ENCODE measurements at regions not wholly inside any gene's neighbourhood (a gene's known extent, or its start where the extent isn't known, plus 50 kb on each side); places are given as distances from the start of the nearest gene placed in this dataset.

DNA sequence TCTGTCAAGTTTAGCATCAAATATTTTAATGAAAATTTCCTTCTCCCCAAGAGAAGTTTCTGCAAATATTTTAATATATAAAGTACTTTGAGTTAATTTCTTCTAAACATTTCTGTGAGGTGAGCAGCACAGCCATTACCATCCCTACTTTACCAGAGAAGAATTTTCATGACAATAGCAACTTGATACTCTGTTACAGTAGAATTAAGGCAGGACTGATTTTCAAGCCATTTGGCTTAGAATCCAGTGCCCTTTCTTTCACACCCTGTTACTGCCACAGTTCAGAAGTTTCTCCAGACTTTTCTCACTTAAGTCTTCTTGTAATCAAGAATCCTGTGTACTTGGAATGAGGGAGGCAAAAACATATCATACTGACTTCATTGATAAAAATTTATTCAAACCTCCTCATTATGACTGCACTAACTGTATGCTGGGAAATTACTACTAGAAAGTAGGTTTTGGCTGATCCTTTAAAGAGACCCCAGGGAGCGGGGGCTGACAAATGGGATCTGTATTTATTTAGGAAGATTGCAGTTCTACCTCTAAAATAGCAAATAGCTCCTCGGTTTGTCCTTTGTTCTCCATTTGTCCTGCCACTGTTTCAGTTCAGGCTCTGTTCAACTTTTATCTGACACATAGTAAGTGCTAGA lies 557.0 kb upstream of the SGO1 start:
- TF ChIP-seq EZH2 (IDR thresholded peaks at IDR 0.05; ENCODE audit: insufficient read depth, poor library complexity, severe bottlenecking): no peak
- no peak for TF ChIP-seq EZH2phosphoT487 (IDR thresholded peaks at IDR 0.05; ENCODE audit: insufficient read depth, low read depth)
